Body of pancreas (tissue), 4 donors: ENCODE measurements at regions not wholly inside any gene's neighbourhood (a gene's known extent, or its start where the extent isn't known, plus 50 kb on each side); places are given as distances from the start of the nearest gene placed in this dataset.

Source experiments
- CTCF ChIP-seq, 7 experiments: fragments of 450-650 bp in 4 of 7; fragments of 200-600 bp in 3 of 7; sonication (generic) in 3 of 7; IDR thresholded peaks; one replicate each; pipeline ENCODE4 v1.5.1; 2016 to 2019; ENCODE audit warnings: antibody characterized with exemption in 7 of 7
- POLR2A ChIP-seq, 3 donors: fragments of 450-650 bp; IDR thresholded peaks; one replicate each; pipeline ENCODE4 v1.6.1; 2016; ENCODE audit warnings: antibody characterized with exemption in 3 of 3, mild to moderate bottlenecking in 2 of 3

- TF ChIP-seq CTCF (IDR thresholded peaks at IDR 0.05): no peak
- TF ChIP-seq POLR2A (IDR thresholded peaks at IDR 0.05): no peak
Observed at GRCh38 chr6:139984317-139984716, 609.9 kb upstream of the CITED2 start.
